Activated CD4-positive, alpha-beta T cell treated with anti-CD3 and anti-CD28 coated beads, Interleukin-2, amount 50 U/mL, for 48 hours (primary cell): ENCODE measurements at regions not wholly inside any gene's neighbourhood (a gene's known extent, or its start where the extent isn't known, plus 50 kb on each side); places are given as distances from the start of the nearest gene placed in this dataset.

Experiments used
- DNase-seq, 2 experiments: peaks; one replicate each; pipeline ENCODE4 v3.0.0-alpha.2; 2020

DNA sequence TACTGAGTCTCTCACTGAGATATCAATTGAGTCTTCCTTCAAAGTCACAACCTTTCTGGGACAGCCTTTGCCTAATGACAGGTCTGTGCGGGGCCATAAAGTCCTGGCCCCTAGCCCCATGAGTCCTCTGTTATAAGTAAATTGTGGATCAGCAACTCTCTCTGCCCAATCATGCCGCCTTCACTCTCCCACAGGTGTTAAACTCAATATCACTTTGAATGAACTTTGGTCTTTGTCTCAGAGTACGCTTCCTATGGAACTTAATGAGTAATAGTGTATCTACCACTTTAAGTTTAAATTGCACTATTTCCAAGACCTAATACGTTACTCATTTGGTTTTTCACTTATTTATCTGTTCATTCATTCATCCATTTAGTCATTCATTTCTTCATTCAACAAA is 826.4 kb downstream of the TUSC7 start:
- DNase-seq: no peak

DNA sequence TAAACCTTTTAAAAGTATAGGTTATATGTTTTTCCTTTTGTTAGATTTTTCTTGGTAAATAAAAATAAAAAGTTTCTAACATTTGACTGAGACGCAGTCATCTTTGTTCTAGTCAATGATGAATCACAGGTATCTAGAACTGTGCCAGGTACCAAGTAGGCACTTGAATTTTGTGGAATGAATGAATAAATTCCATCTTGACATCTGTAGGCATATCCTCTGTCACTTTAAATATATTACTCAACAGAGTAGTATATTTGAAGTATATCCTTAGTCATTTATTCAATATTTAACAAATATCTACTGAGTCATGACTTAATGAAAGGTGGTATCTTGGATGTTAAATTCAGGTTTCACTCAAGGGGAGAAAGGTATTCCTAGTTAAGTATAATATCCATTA is 828.4 kb downstream of the TUSC7 start:
- no peak for DNase-seq

DNA sequence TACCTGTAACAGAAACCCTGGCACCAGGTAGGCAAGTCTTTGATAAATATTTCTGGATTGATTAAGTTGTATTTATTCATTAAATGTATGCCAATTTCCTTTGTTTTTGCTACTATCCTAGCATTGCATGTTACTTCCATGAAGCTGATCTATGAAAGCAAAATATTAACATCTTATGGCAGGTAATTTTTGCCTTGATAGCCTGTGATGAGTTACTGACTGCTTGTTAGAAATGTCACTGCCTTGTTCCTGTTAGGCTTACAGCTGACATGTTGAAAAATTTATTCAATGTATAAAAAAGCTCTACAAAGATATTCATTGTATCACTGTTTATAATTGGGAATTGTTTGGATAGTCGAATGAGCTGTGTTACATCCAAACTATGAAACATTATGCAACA is 830.1 kb downstream of the TUSC7 start:
- DNase-seq: no peak

DNA sequence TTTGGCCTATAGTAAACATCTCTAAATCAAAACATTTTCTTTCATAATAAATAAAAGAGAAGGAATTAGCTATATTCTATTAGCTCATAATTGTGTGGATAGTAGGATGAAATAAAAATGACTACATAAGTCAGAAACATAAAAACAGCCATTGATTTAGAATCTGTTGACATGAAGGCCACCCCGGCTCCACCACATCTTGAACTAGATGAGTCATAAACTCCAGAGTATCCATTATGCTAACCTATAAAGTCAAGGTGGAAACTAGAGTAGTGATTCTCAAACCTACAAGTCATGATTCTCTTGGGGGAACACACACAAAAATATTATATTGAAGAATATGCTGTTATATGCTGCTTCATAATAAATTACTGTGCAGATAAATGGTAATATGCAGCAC is 831.0 kb downstream of the TUSC7 start:
- DNase-seq: no peak

DNA sequence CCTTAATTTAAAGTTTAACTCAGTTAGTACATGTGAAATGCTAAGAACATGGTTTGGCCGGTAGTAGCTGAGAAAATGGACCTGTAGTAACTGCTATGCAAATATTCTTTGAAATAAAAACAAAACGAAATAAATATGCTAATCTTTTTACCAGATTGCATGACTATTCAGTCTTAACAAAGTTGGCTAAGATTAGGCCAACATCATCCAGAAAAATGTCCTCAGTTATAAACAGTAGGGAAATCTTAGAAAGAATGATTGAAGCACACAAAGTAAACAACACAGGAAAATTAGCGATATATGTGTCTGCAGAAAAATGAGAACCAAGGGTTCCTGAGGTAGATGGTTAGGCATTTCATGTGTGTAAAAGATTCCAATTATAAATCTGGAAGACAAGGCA is 832.1 kb downstream of the TUSC7 start:
- DNase-seq: no peak

DNA sequence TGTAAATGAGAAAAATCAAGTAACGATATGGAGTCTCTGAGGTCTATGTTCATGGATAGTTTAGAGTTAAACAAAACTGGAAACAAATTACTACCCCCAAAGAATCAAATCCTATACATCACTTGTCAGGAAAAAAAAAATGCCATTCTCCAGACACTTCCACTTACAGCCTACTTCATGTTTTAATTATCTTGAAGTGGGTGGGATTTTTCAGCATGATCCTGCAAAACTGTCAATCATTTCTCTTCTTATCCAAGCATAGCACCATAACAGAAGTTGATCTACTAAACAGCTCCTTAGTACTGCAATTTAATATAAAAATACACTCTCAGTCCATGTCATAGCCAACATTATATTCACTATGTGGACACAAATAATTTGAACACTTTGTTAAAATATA is 833.9 kb downstream of the TUSC7 start:
- DNase-seq: no peak

DNA sequence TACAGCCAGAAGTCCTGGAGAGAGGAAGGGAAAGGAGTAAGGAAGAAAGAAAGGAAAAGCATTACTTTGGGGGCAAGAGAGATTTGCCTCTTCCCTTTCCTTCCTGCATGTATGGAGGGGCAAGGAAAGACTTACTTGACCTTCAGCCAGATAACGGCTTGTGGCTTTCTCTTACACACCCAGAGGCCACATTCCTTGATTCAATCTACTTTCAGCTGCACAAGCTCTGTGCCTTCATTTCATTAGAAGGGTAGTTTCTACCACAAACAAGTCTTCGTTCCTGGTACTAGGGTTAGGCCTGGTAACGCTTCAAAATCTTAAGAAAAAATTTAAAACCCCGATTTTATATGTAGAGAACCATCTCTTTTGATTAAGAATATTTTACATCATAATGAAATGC is 835.9 kb downstream of the TUSC7 start:
- no peak for DNase-seq

DNA sequence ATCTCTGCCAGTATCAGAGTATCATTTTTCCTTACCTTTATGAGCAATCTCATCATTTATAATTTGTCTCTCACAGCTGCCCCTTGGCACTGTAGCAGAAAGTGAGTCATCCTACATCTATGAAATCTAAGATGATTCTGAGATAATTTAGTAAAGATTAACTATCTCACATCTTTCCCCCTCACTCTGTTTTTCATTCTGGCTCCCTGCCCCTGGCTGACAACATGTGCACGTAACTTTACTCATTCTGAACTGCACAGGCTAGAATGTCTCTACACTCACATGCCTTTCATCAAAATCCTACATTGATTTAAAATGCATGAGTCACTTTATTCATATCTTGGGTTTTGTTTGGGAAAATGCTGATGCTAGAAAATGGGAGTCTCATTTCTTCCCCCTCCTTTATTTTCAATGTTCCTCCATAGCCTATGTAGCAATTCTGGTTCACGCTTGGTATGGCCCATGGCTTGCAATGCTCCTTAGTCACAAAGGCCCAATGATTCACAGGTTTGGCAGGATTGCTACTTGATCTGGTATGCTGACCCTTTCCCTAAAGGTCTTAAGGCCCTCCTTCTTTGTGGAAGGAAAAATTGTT is 838.5 kb downstream of the TUSC7 start:
- no peak for DNase-seq

DNA sequence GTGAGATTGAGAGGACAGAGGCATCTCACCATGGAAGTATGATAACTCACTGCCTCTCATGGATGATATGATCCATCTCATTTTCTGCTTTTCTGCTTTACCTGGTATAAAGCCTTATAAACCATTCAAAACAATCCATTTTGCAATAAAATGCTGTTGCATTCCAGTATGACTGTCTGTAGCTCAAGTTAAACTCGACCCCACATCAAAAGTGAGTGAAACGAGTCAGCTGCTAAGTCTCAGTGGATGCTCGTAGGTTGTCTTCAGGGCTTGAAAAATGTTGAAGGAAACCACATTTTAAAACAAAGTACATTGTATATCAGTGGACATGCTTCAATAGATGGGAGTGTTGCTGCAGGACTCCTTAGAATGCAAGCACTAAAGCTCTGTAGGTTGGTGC is 839.0 kb downstream of the TUSC7 start:
- DNase-seq: no peak

DNA sequence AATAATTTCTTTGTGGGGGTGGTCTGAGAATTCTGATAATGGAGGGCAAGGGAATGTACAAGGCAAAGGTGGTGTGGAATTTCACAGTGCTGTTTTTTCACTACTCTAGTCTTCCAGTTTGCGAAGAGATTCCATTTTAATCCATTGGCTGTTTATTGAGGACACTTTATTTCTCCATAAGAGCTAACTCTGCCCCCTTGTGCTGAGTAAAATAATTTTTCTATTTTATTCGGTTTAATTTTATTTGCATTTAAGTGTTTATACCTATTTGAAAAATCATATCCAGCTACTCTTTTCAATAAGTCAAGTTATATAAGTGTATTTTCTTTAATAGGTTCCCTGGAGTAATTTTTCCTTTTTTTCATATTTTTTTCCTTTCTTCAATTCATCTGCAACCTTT is 840.1 kb downstream of the TUSC7 start:
- no peak for DNase-seq

DNA sequence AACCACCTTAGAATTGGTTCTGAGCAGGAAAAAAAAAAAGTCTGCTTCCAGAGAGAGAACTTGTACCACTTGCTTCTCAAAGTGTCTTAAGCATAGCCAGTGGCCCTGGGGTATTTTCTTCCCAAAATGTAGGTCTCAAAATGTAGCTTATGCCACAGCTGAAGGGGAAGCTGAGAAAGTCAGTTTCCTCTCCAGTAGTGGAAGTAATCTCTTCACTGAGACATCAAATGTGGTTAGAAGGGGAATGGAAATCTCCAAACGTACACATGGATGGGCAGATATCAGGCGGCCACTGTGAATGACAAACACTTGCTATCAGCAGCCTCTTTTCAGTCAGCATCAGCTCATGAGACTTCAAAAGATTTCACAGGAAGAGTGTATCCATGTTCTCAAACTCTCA is 841.2 kb downstream of the TUSC7 start:
- DNase-seq: no peak

DNA sequence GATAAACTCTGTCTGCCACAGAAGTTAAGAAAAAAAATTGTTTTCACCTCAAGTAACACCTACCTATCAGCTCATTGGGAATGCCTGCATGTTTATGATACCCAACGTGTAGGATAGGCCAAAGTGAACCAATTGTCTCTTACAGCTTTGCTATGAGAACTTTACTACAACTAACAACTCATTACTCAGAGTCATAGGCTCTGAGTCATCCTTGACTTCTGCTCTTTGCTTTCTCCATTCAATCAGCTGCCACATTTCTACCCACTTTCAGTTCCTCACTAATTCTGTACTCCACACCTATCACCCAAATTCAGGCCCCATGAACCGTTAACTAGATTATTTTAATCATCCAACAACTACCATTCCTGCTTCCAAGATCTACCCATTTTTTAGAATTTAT is 843.9 kb downstream of the TUSC7 start:
- DNase-seq: no peak

DNA sequence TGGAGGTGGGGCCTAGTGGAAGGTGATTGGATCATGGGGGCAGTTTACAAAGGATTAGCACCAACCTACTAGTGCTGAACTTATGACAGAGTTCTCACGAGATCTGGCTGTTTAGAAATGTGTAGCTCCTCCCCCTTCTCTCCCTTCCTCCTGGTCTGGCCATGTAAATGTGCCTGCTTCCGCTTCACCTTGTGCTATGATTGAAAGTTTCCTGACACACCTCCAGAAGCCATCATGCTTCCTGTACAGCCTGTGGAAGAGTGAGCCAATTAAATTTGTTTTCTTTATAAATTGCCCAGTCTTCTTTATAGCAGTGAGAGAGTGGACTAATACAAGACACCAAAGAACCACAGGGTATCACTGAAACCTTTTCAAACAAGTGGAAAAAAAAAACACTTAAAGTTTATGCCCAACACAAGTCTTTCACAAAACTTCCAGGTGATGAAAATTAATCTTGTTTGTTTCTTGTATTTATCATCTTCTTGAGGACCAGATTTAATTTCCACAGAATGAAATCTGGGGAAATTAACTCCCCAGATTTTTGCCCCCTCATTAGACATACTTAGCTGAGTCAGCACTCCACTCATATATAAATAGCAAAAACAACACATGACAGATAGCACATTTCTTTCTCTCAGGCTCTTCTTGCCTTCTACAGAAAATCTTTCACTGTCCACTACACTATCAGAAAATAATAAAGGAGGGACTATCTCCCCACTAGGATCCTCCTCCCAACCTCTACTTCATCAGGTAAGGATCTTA is 847.2 kb downstream of the TUSC7 start:
- DNase-seq: no peak

DNA sequence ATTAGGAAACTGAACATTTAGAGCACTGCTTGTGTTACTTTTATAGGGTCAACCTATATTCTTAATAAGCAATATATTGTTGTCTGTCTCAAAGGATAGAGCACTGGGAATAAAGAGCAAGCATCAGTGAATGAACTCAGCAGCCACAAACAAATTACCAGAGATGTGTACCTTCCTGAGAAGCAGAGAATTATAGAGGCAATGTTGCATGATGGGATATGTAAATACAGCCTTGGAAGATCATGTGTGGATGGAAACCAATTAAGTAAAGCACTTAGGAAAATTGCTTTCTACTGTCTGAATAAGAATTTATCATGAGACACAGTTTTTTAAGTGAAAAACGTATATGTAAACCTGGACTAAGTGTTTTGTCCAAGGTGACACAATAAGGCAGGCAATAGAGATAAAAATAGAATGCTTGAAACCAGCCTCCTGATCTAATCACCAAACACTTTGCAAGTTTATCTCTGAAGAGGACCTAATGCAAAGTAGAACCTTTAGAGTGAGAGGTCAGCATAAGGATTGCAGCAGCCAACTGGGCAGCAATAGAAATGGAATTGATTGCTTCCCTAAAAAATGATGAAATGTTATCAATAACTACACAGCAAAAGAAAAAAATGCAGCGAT is 848.0 kb downstream of the TUSC7 start:
- DNase-seq: no peak

DNA sequence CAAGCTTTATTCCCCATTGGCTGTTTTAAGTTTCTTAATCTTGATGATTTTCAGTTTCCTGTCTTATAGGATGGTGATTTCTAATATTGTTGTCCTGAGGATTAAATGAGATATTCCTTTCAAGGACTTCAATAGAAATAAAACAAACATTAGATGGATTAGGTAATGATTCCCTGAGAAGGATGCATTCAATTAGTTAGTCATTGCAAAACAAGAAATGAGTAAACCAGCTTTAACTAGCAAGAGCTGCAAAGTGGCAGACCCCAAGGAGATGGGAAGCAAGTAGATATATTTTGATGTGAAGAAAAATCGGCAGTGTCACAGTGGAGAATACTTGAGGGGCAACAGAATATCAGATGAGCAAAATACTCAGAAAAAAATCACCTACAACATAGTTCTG is 849.1 kb downstream of the TUSC7 start:
- no peak for DNase-seq

DNA sequence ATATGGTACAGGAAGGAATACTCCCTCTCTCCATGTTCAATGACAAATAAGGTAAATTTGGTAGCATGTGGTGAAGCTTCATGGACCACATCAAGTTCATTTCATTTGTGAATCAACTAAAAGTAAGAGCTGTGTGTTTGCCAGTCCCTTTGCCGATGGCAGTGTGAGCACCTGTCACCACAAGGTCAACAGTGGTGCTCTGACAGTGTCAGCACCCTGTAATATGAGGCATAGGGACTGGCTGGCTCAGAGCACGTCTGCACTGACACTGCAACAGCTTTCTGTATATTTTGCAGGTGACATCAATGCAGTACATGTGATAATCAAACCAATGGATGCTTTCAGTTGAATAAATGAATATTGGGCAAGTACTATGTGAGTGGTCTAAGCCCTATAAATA is 852.4 kb downstream of the TUSC7 start:
- DNase-seq: no peak

DNA sequence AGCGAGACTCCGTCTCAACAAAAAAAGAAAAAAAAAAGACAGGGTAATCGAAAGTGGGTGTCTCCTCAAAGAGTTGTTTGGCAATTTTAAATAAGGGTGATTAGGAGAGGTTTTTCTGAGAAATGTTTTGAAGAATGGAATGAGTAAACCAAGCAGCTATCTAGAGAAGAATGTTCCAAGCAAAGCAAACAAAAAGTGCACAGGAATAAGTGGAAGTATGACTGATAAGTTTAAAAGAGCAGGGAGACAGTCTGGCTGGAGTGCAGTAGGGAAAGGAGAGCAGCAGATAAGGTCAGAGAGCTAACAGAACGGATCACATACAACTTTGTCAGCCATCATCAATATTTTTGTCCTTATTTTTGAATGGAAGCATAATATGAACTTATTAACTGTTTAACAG is 853.5 kb downstream of the TUSC7 start:
- DNase-seq: no peak

DNA sequence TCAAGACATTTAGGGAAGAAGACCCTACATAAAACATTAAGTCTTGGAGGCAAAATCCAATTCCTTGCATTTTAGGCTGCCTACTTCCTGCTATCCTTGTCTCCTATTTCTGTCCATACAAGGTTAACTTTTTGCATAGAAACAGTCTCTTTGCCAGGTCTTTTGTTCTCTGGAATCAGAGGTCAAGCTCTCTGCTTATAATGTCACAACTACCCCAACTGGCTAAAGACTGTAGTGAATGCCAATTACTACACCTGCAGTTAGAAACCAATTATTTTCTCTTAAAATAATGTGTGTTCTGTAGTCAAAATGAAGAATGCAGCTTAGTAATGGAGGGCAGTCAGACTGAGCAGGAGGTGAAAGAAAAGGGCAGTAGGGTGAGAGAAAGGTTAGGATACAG is 856.2 kb downstream of the TUSC7 start:
- no peak for DNase-seq

DNA sequence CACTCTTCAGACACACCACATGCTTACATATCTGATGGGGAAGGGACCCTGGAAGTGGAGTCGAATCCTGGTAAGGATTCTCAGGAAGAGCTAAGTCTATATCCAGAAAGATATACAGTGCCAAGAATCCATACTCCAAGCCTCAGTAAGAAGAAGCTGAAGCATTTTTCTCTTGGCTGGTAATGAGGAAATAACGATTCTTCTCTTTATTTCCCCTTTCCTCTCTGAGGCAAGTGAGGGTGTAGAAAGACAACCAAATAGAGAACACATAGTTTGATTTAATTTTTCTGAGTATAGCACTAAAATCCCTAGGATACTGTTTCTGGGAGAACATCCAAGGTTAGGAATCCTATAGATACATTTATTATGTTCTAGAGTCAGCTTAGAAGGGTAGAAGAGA is 857.3 kb downstream of the TUSC7 start:
- DNase-seq: no peak

DNA sequence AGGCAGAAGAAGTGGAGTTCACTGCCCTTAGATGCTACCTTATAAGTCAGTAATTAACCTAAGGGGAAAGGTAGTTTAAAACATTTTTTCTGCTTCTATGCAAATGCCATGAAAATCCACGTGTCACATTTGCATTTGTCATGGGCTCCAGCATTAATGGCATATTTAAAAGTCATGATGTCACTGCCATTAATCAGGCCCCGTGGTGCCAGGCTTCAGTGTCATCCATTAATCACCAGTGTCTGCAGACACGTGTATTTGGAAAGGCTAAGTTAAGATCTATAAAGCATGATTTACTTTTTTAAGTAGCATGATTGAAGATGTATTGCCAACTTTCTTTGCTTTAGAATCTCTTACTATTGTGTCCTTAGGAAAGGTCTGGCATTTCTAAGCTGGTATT is 857.8 kb downstream of the TUSC7 start:
- no peak for DNase-seq

DNA sequence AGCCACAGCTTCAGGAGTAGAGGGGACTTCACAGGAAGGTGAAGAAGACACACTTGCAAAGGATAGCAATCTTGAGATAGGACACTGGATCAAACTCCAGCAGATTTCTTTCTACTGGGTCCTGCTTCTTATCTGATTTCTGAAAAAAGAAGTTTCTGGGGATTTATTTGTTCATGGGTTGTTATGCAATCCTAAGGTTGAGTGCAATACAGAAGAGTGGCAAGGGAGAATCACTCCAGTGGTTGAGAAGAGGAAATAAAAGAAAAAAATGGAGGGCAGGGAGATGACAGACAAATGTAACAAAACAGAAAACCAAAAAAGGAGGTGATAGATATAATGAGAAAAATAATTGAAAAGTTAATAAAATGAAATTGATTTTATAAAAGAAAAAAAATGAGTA is 858.3 kb downstream of the TUSC7 start:
- no peak for DNase-seq

DNA sequence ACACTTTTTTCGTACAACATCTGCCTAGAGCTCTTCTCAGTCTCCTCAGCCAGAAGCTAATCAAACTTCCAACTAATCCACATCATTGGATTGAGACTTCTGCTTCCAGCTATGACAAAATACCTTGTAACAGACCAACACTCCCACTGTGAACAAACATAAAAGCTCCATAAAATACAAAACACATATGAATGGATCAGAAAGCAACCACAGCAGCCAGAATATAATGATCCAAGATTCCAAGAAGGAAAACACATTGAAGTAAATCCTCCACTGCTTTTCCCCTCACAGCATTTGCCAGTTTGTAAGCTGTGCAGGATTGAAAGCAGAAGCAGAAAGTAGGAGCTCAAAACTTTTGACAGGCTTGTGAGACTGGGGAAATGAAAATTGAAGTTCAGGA is 863.2 kb downstream of the TUSC7 start:
- no peak for DNase-seq

DNA sequence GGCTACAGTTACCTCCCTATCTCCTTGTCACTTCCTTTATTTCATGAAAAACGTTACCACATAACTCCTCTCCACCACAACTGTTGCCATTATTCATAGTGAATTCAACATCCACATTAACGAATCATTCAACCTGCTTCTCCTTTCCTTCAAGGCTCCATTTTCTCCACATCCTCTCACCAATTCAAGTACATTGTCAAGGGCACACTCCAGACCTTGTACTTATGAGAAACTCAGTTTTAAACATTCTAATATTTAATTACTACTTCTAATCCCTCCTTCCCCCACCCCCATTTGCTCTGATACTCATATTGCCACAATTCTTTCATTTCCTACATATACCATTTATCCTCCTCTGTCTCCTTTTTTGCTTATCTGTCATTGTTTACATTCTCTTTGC is 871.2 kb downstream of the TUSC7 start:
- DNase-seq: no peak

DNA sequence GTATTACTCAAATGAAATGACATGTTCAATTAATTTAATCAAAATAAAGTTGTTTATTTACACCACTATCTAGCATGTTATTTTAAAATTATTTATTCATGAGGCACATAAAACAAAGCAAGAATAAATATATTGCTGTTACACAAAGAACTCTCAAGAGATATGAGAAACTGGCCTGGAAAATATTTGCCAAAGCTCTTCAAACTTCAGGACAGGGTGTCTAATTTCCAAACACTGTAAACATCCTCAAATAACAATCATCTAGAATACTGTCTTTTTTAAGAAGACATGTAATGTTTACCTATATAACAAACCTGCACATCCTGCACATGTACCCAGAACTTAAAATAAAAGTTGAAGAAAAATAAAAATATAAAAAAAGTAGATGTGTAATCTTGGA is 876.6 kb downstream of the TUSC7 start:
- DNase-seq: no peak

DNA sequence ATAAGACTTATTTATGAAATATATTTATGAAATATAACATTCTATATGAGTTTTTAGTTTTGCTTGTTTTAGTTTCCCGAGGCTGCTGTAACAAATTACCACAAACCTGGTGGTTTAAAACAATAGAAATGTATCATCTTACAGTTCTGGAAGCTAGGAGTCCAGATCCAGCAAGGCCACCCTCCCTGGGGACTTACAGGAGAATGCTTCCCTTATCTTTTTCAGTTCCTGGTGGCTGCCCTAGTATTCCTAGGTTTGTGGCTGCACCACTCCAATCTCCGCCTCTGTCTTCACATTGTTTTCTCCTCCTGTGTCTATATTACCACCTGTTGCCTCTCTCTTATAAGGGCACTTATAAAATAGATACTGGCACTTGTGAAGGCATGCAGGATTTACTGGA is 877.8 kb downstream of the TUSC7 start:
- no peak for DNase-seq
